A549 (cell line): ENCODE measurements at regions not wholly inside any gene's neighbourhood (a gene's known extent, or its start where the extent isn't known, plus 50 kb on each side); places are given as distances from the start of the nearest gene placed in this dataset.

ENCODE experiments used
- ATAC-seq, 2 experiments: fragments of 200-7000 bp in 1 of 2; fragments of >200 bp in 1 of 2; cut with Nextera tagmentation in 1 of 2; cut with Tn5 transposase in 1 of 2; 3 replicates each; pipeline versions ENCODE4 v1.8.0 to v1.9.1; 2018 to 2020; ENCODE audit warnings: mild to moderate bottlenecking in 1 of 2, moderate library complexity in 1 of 2
- CTCF ChIA-PET: fragments of 300-600 bp; sonication (Branson Sonifier 250); formaldehyde crosslinking; extraction: SDS; loops from one replicate; lab custom pipeline; 2021; ENCODE audit warnings: antibody characterized with exemption, inconsistent platforms; lab: Yijun Ruan, JAX
- POLR2A ChIA-PET: fragments of 350-600 bp; formaldehyde crosslinking; extraction: SDS; loops from one replicate; lab custom pipeline; 2021; ENCODE audit warnings: antibody characterized with exemption, inconsistent platforms; lab: Yijun Ruan, JAX
- DNase-seq, 2 experiments: peaks; one replicate each; pipeline versions ENCODE4 v3.0.0 to v3.0.0-alpha.2; 2011 to 2016; ENCODE audit warnings: low read depth in 1 of 2, low spot score in 1 of 2
- FAIRE-seq: peaks from 2 replicates; lab custom pipeline; 2011; peaks lifted over from hg19 to GRCh38; lab: Jason Lieb, UNC
- H3K27ac ChIP-seq, 2 experiments: fragments of >200 bp; sonication (Bioruptor Twin); formaldehyde crosslinking; 3 replicates each; pipeline ENCODE4 v1.5.1; 2016 to 2017
- H3K4me1 ChIP-seq: fragments of >200 bp; sonication (Bioruptor Twin); formaldehyde crosslinking; 3 replicates; pipeline ENCODE4 v1.6.1; 2016
- H3K4me2 ChIP-seq: fragments of >200 bp; sonication (Bioruptor Twin); formaldehyde crosslinking; 3 replicates; pipeline ENCODE4 v1.6.1; 2016
- H3K4me3 ChIP-seq: fragments of >200 bp; sonication (Bioruptor Twin); formaldehyde crosslinking; 3 replicates; pipeline ENCODE4 v1.5.1; 2016
- H3K9me3 ChIP-seq: fragments of >200 bp; sonication (Bioruptor Twin); formaldehyde crosslinking; 3 replicates; pipeline ENCODE4 v1.6.1; 2016
- ATOH8 ChIP-seq: fragments of 250-450 bp; sonication (Bioruptor Pico); IDR thresholded peaks from 2 replicates; pipeline ENCODE4 v1.5.0; 2020; ENCODE audit warnings: low read depth, mild to moderate bottlenecking, moderate library complexity
- CBX2 ChIP-seq: fragments of 200-600 bp; sonication (generic); IDR thresholded peaks from 2 replicates; pipeline ENCODE4 v1.6.1; 2016; ENCODE audit warnings: low read depth, mild to moderate bottlenecking, borderline replicate concordance
- CBX8 ChIP-seq: fragments of 200-600 bp; sonication (generic); IDR thresholded peaks from 2 replicates; pipeline ENCODE4 v1.6.1; 2016
- CHD2 ChIP-seq: fragments of 150-350 bp; IDR thresholded peaks from 2 replicates; pipeline ENCODE4 v1.6.1; 2014; ENCODE audit warnings: low read length; ENCODE audit not compliant: partially characterized antibody
- EHF ChIP-seq: fragments of 250-450 bp; sonication (Bioruptor Pico); IDR thresholded peaks from 2 replicates; pipeline ENCODE4 v1.5.0; 2020; ENCODE audit warnings: mild to moderate bottlenecking
- FOSB ChIP-seq: fragments of 250-450 bp; sonication (Bioruptor Pico); IDR thresholded peaks from 2 replicates; pipeline ENCODE4 v1.5.0; 2020; ENCODE audit warnings: mild to moderate bottlenecking, moderate library complexity
- FOSL2 ChIP-seq, 2 experiments: fragments of 450-650 bp in 1 of 2; fragments of >200 bp in 1 of 2; sonication (Bioruptor Twin) in 1 of 2; formaldehyde crosslinking; IDR thresholded peaks; 2 replicates each; pipeline versions ENCODE4 v1.5.0 to v1.6.1; 2016 to 2020; ENCODE audit warnings: mild to moderate bottlenecking in 1 of 2, moderate library complexity in 1 of 2
- HEYL ChIP-seq: fragments of 250-450 bp; sonication (Bioruptor Pico); IDR thresholded peaks from 2 replicates; pipeline ENCODE4 v1.8.0; 2021; ENCODE audit warnings: mild to moderate bottlenecking, moderate library complexity
- HOXA7 ChIP-seq: fragments of 250-450 bp; sonication (Bioruptor Pico); IDR thresholded peaks from 2 replicates; pipeline ENCODE4 v1.5.0; 2020; ENCODE audit warnings: mild to moderate bottlenecking, moderate library complexity
- JUN ChIP-seq, 2 experiments: fragments of >200 bp; sonication (Bioruptor Twin); formaldehyde crosslinking; IDR thresholded peaks; 2 replicates in 1 of 2; 3 replicates in 1 of 2; pipeline ENCODE4 v1.6.1; 2016 to 2017
- JUNB ChIP-seq: fragments of >200 bp; sonication (Bioruptor Twin); formaldehyde crosslinking; IDR thresholded peaks from 2 replicates; pipeline ENCODE4 v1.6.1; 2016
- KDM5A ChIP-seq: fragments of 200-600 bp; sonication (generic); IDR thresholded peaks from 2 replicates; pipeline ENCODE4 v1.6.1; 2016; ENCODE audit warnings: antibody characterized with exemption, mild to moderate bottlenecking
- MAFK ChIP-seq: fragments of 450-650 bp; IDR thresholded peaks from 2 replicates; pipeline ENCODE4 v1.6.1; 2014; ENCODE audit not compliant: partially characterized antibody
- MYC ChIP-seq: IDR thresholded peaks from 2 replicates; pipeline ENCODE4 v1.6.1; 2012; ENCODE audit warnings: mild to moderate bottlenecking, inconsistent platforms, low read length, improper control_type of control experiment, borderline replicate concordance
- NFE2L2 ChIP-seq: fragments of 150-350 bp; conservative IDR thresholded peaks from 2 replicates; pipeline ENCODE4 v1.6.1; 2014; ENCODE audit warnings: low read length
- POLR2A ChIP-seq: IDR thresholded peaks from 2 replicates; pipeline ENCODE4 v1.6.1; 2012; ENCODE audit warnings: mild to moderate bottlenecking, low read length
- POLR2AphosphoS2 ChIP-seq: conservative IDR thresholded peaks from 2 replicates; pipeline ENCODE4 v1.6.1; 2012; ENCODE audit warnings: low read length, improper control_type of control experiment, inconsistent platforms
- REST ChIP-seq: fragments of 200-600 bp; sonication (generic); IDR thresholded peaks from 2 replicates; pipeline ENCODE4 v1.6.1; 2016; ENCODE audit warnings: antibody characterized with exemption, mild to moderate bottlenecking, moderate library complexity
- SMC3 ChIP-seq: fragments of >200 bp; sonication (Bioruptor Twin); formaldehyde crosslinking; IDR thresholded peaks from 3 replicates; pipeline ENCODE4 v1.6.1; 2018; ENCODE audit warnings: inconsistent platforms
- SREBF2 ChIP-seq: fragments of 450-650 bp; IDR thresholded peaks from 2 replicates; pipeline ENCODE4 v1.6.1; 2014; ENCODE audit warnings: mild to moderate bottlenecking, moderate library complexity
- TFCP2L1 ChIP-seq: fragments of 250-450 bp; sonication (Bioruptor Pico); IDR thresholded peaks from 2 replicates; pipeline ENCODE4 v1.5.0; 2021; ENCODE audit warnings: mild to moderate bottlenecking
- WGBS: methylation state at CpG from one replicate; pipeline ENCODE4 v1.1.6; 2017; ENCODE audit errors: missing lambda C conversion rate; 5-methylcytosine and 5-hydroxymethylcytosine counted together

- POLR2A ChIA-PET, result no interaction called here
- Histone ChIP-seq H3K9me3 (no peaks in the 10 kb centered on the region), H3K27ac (no peak overlapping the region), H3K4me3 (no peak overlapping the region), H3K4me1 (peaks cover 10% of the 10 kb centered on the region; the same call in 2 of the 3 replicates), H3K4me2 (no peak overlapping the region)
- no peak for ATAC-seq
- TF ChIP-seq REST (no peak), SREBF2 (no peak), HOXA7 (CRISPR knock-in tag) (no peak), HEYL (CRISPR knock-in tag) (no peak), ATOH8 (no peak)
- no peak for DNase-seq
- FAIRE-seq, result no peak
- CTCF ChIA-PET, result interaction anchor here (0.7 to 18.0 kb wide), 7 partner anchors 9 to 258 kb away, joined by 3 to 255 read pairs (median 3); no protein-coding TSS in a partner anchor
- 70% methylated on average over 4 of the region's 4 CpGs for WGBS
Observed at GRCh38 chr11:64445651-64446050, 86.7 kb downstream of the RPS6KA4 start.

- peak overlapping the region in 1 of 2 experiments; percentile 50; a peak in 3 of 6 replicates for H3K27ac ChIP-seq
- H3K4me2 ChIP-seq, result peak overlapping the region; percentile 96
Observed at GRCh38 chr11:64447831-64448598, 89.1 kb downstream of the RPS6KA4 start.

More at GRCh38 chr11:64447831-64448598, 89.1 kb downstream of the RPS6KA4 start:
- Histone ChIP-seq H3K9me3 (no peaks in the 10 kb centered on the region), H3K4me1 (peaks cover 10% of the 10 kb centered on the region; the same call in 2 of the 3 replicates), H3K4me3 (peak overlapping the region; percentile 16; the same call in 1 of the 3 replicates)
- WGBS, result 49% methylated on average over 17 of the region's 17 CpGs
- ChIA-PET POLR2A (interaction anchor here (0.6 kb wide), 1 partner anchor 14 kb away, joined by 3 read pairs; no protein-coding TSS in a partner anchor), CTCF (interaction anchor here (0.6 to 18.0 kb wide), 44 partner anchors 10 to 274 kb away, joined by 3 to 255 read pairs (median 5); partner anchors contain the start of gene RPS6KA4)
- TF ChIP-seq MAFK (no peak), CBX8 (no peak), POLR2AphosphoS2 (no peak), TFCP2L1 (CRISPR knock-in tag) (no peak), POLR2A (no peak), JUN (IDR thresholded peaks at IDR 0.05) (no peak), KDM5A (no peak), CHD2 (no peak), EHF (no peak), FOSL2 (IDR thresholded peaks at IDR 0.05) (no peak), FOSL2 (CRISPR knock-in tag; IDR thresholded peaks at IDR 0.05) (no peak), REST (no peak), MYC (no peak), NFE2L2 (no peak), CBX2 (no peak), JUNB (no peak), SMC3 (no peak), HEYL (CRISPR knock-in tag) (no peak), FOSB (CRISPR knock-in tag) (no peak)
- ATAC-seq, result no peak
- no peak for DNase-seq
- no peak for FAIRE-seq
